SK-N-SH treated with all-trans-retinoic acid at 6 μM for 48 hours (cell line): ENCODE measurements at regions not wholly inside any gene's neighbourhood (a gene's known extent, or its start where the extent isn't known, plus 50 kb on each side); places are given as distances from the start of the nearest gene placed in this dataset.

Experiments
- ATAC-seq: fragments of 200-7000 bp; cut with Tn5 transposase; 3 replicates; pipeline ENCODE4 v1.9.1; 2020; ENCODE audit warnings: mild to moderate bottlenecking, moderate library complexity
- BACH2 ChIP-seq: fragments of 250-450 bp; sonication (Bioruptor Pico); IDR thresholded peaks from 2 replicates; pipeline ENCODE4 v1.9.0; 2021; ENCODE audit warnings: mild to moderate bottlenecking, borderline replicate concordance
- CREB5 ChIP-seq: fragments of 250-450 bp; sonication (Bioruptor Pico); IDR thresholded peaks from 2 replicates; pipeline ENCODE4 v1.5.1; 2020; ENCODE audit warnings: low read depth, mild to moderate bottlenecking, moderate library complexity
- CSRNP3 ChIP-seq: fragments of 250-450 bp; sonication (Bioruptor Pico); IDR thresholded peaks from 2 replicates; pipeline ENCODE4 v1.5.1; 2021; ENCODE audit warnings: mild to moderate bottlenecking, moderate library complexity
- ESRRG ChIP-seq: fragments of 250-450 bp; sonication (Bioruptor Pico); IDR thresholded peaks from 2 replicates; pipeline ENCODE4 v1.6.1; 2021; ENCODE audit warnings: mild to moderate bottlenecking
- GLIS3 ChIP-seq: fragments of 250-450 bp; sonication (Bioruptor Pico); IDR thresholded peaks from 2 replicates; pipeline ENCODE4 v1.5.0; 2020; ENCODE audit warnings: mild to moderate bottlenecking, moderate library complexity
- ISL1 ChIP-seq: fragments of 250-450 bp; sonication (Bioruptor Pico); IDR thresholded peaks from 2 replicates; pipeline ENCODE4 v2.1.2; 2022; ENCODE audit warnings: mild to moderate bottlenecking, moderate library complexity
- OSR1 ChIP-seq: fragments of 250-450 bp; sonication (Bioruptor Pico); IDR thresholded peaks from 2 replicates; pipeline ENCODE4 v1.8.0; 2022; ENCODE audit warnings: moderate library complexity, mild to moderate bottlenecking, inconsistent platforms
- PATZ1 ChIP-seq: fragments of 250-450 bp; sonication (Bioruptor Pico); IDR thresholded peaks from 2 replicates; pipeline ENCODE4 v1.8.0; 2020; ENCODE audit warnings: mild to moderate bottlenecking, moderate library complexity, borderline replicate concordance
- POU6F1 ChIP-seq: fragments of 250-450 bp; sonication (Bioruptor Pico); IDR thresholded peaks from 2 replicates; pipeline ENCODE4 v1.8.0; 2021; ENCODE audit warnings: low read depth, mild to moderate bottlenecking, moderate library complexity, borderline replicate concordance
- RARB ChIP-seq: fragments of 250-450 bp; sonication (Bioruptor Pico); IDR thresholded peaks from 2 replicates; pipeline ENCODE4 v1.8.0; 2021; ENCODE audit warnings: mild to moderate bottlenecking, moderate library complexity
- SNAI2 ChIP-seq: fragments of 250-450 bp; sonication (Bioruptor Pico); IDR thresholded peaks from 2 replicates; pipeline ENCODE4 v1.5.0; 2020; ENCODE audit warnings: mild to moderate bottlenecking, moderate library complexity
- TCF4 ChIP-seq: fragments of 250-450 bp; sonication (Bioruptor Pico); IDR thresholded peaks from 2 replicates; pipeline ENCODE4 v1.8.0; 2021; ENCODE audit warnings: mild to moderate bottlenecking, moderate library complexity, borderline replicate concordance
- TOX ChIP-seq: fragments of 250-450 bp; sonication (Bioruptor Pico); IDR thresholded peaks from 2 replicates; pipeline ENCODE4 v1.8.0; 2021; ENCODE audit warnings: mild to moderate bottlenecking, moderate library complexity, borderline replicate concordance
- TSHZ2 ChIP-seq: fragments of 250-450 bp; sonication (Bioruptor Pico); IDR thresholded peaks from 2 replicates; pipeline ENCODE4 v1.5.0; 2020; ENCODE audit warnings: mild to moderate bottlenecking, moderate library complexity
- ZC3H10 ChIP-seq: fragments of 250-450 bp; sonication (Bioruptor Pico); IDR thresholded peaks from 2 replicates; pipeline ENCODE4 v1.5.1; 2021; ENCODE audit warnings: mild to moderate bottlenecking, moderate library complexity
- ZFP3 ChIP-seq: fragments of 250-450 bp; sonication (Bioruptor Pico); IDR thresholded peaks from 2 replicates; pipeline ENCODE4 v1.5.0; 2020; ENCODE audit warnings: mild to moderate bottlenecking, moderate library complexity
- ZFP30 ChIP-seq: fragments of 450-650 bp; formaldehyde crosslinking; IDR thresholded peaks from 2 replicates; pipeline ENCODE4 v1.5.0; 2022; ENCODE audit warnings: mild to moderate bottlenecking, moderate library complexity
- ZNF70 ChIP-seq: fragments of 450-650 bp; formaldehyde crosslinking; IDR thresholded peaks from 2 replicates; pipeline ENCODE4 v1.5.0; 2020; ENCODE audit warnings: mild to moderate bottlenecking, moderate library complexity
- ZNF8 ChIP-seq: fragments of 450-650 bp; formaldehyde crosslinking; IDR thresholded peaks from 2 replicates; pipeline ENCODE4 v1.5.0; 2020; ENCODE audit warnings: mild to moderate bottlenecking, moderate library complexity

- no peak for ATAC-seq
- TF ChIP-seq TOX (no peak), PATZ1 (no peak), TCF4 (CRISPR knock-in tag) (no peak), RARB (CRISPR knock-in tag) (no peak), ISL1 (CRISPR knock-in tag) (no peak), POU6F1 (CRISPR knock-in tag) (no peak), ZNF8 (CRISPR knock-in tag) (no peak)
- TF ChIP-seq, all 23 proteins: peak for 0
These were observed 219.8 kb upstream of the AGAP1 start for GRCh38 chr2:235274023-235274422.

GRCh38 chr2:235277485-235277884 lies 216.4 kb upstream of the AGAP1 start:
- ATAC-seq, result no peak
- TF ChIP-seq CREB5 (CRISPR knock-in tag), result no peak
- no peak for TF ChIP-seq ESRRG
- TF ChIP-seq GLIS3 (CRISPR knock-in tag), result no peak
- no peak for TF ChIP-seq POU6F1 (CRISPR knock-in tag)

- TF ChIP-seq TCF4 (CRISPR knock-in tag), result no peak
- no peak for TF ChIP-seq BACH2 (CRISPR knock-in tag)
- ATAC-seq, result no peak
These were observed 215.0 kb upstream of the AGAP1 start for GRCh38 chr2:235278771-235279355.

GRCh38 chr2:235279965-235280364 lies 213.9 kb upstream of the AGAP1 start:
- ATAC-seq, result no peak
- TF ChIP-seq ISL1 (CRISPR knock-in tag), result no peak
- no peak for TF ChIP-seq CREB5 (CRISPR knock-in tag)
- no peak for TF ChIP-seq ZC3H10 (CRISPR knock-in tag)
- TF ChIP-seq ZNF70 (CRISPR knock-in tag), result no peak
- TF ChIP-seq BACH2 (CRISPR knock-in tag), result no peak
- no peak for TF ChIP-seq OSR1 (CRISPR knock-in tag)
- no peak for TF ChIP-seq SNAI2 (CRISPR knock-in tag)
- TF ChIP-seq ZFP3 (CRISPR knock-in tag), result no peak
- no peak for TF ChIP-seq ZNF8 (CRISPR knock-in tag)
- TF ChIP-seq RARB (CRISPR knock-in tag), result no peak
- TF ChIP-seq ZFP30, result no peak
- no peak for TF ChIP-seq TSHZ2 (CRISPR knock-in tag)
- no peak for TF ChIP-seq CSRNP3
- TF ChIP-seq, all 23 proteins: peak for 0
